NCI-H510A (cell line): ENCODE measurements at regions not wholly inside any gene's neighbourhood (a gene's known extent, or its start where the extent isn't known, plus 50 kb on each side); places are given as distances from the start of the nearest gene placed in this dataset.
"Not testable (repeated sequence)": the region's sequence is repeated elsewhere in the genome, so short reads cannot be mapped to it uniquely, and the experiment has no call there.

Experiments
- DNase-seq: peaks from one replicate; lab custom pipeline; 2025; lab: John Stamatoyannopoulos, UW

DNA sequence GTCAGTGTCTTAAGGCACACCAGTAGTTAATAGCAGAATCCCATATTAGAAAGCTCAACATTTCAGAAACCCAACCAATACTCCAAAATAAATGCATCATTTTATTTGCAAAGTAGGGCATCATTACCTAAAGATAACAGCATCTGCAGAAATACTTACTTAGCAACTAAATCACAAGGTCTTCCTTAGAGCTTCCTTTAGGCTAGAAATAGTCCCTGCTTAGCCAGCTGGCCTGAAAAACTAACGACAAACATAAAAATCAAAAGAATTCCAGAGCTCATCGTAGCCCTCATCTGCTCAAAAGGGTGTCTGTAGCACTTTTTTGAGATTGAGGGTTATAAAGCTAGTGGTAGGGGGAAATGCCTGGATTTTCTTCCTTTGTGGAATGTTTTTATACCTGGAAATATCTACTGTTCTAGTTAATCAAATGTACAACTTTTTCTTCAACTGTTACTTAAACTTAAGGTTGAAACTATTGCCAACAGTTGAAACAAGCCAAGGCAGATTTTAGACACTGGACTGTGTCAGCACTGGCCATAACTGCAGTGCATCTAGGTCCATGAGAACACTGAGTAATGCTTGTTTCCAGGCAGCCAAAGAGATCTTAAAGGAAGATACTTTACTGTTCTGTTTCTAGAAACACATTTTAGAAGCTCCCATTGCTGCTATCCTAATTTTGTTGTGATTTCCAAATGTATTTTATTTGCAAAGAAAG lies 129.4 kb upstream of the RASA1 start:
- DNase-seq: no peak

DNA sequence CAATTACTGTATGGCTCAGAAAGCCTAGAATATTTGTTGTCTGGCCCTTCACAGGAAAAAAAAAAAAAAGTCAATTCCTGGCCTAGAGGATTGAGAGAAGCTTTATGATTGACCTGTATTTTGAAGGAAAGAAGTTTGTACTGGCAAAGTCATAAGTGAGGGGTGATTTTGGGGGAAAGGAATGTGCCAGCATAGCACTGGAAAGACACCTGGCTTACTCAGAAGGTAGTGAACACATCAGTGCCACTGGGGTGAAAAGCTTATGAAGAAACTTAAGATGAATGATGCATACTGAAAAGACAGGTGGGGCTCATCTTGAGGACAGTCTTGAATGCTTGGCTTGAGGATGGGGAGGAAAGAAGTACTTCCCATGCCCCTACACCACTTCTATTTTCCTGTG lies 127.9 kb upstream of the RASA1 start:
- no peak for DNase-seq

DNA sequence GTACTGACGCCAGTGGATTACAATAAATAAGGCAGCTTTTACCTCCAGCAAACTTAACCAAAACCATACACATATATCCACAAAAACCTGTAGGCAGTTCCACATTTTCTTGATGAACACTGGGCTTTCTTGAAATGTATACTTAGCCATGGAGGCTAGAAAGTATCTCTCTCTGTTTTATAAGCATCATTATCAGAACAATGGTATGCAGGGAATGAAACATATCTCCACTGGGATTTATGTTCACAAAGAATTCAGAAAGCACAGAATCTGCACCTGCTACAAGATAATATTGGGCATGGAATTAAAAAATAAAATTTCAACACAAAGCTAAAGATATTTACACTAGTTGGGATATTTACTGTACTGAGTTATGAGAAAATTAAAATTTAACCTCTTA lies 126.1 kb upstream of the RASA1 start:
- DNase-seq: no peak

DNA sequence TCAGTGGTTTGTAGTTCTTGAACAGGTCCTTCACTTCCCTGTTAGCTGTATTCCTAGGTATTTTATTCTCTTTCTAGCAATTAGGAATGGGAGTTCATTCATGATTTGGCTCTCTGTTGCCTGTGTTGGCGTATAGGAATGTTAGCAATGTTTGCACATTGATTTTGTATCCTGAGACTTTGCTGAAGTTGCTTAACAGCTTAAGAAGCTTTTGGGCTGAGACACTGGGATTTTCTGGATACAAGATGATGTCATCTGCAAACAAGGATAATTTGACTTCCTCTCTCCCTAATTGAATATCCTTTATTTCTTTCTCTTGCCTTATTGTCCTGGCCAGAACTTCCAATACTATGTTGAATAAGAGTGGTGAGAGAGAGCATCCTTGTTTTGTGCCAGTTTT lies 121.8 kb upstream of the RASA1 start:
- not testable (repeated sequence) for DNase-seq

DNA sequence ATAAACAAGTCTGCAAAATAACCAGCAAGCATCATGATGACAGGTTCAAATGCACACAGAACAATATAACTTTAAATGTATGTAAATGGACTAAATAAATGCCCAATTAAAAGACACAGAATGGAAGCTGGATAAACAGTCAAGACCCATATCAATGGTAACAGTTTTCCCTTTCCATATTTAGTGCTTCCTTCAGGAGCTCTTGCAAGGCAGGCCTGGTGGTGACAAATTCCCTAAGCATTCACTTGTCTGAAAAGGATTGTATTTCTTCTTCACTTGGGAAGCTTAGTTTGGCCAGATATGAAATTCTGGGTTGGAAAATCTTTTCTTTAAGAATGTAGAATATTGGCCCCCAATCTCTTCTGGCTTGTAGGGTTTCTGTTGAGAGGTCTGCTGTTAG lies 120.2 kb upstream of the RASA1 start:
- no peak for DNase-seq

DNA sequence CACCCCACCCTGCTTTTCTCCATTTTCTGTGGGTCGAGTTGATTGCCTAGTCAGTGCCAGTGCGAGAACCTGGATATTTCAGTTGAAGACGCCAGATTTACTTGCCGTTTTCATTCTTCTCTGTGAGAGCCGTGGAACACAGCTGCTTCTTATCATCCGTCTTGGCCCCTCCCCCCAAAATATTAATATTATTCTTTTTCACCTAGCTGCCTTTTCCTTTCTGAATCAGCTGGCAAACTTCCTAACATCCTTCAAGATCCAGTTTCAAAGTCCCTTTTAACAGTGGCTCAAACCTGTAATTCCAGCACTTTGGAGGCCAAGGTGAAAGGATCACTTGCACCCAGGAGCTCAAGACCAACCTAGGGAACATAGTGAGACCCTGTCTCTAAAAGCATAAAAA lies 117.1 kb upstream of the RASA1 start:
- no peak for DNase-seq

DNA sequence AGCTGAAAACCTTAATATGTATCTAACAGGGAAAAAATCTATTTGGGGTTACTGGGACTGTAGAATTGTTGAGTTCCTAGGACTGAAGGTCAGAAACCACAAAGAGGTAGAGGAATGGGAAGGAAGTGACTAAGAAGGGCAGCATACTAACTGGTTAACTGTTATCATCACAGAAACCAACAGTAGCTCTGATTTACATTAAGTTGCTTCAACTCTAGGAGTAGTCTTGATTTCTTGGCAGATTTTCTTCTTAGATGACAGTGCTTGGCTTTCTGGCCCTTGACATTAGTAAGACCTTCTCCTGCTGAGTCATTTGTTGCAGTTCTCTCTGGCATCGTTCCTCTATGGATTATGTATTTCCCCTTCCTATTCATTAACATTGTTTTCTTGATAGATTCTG lies 116.1 kb upstream of the RASA1 start:
- no peak for DNase-seq

DNA sequence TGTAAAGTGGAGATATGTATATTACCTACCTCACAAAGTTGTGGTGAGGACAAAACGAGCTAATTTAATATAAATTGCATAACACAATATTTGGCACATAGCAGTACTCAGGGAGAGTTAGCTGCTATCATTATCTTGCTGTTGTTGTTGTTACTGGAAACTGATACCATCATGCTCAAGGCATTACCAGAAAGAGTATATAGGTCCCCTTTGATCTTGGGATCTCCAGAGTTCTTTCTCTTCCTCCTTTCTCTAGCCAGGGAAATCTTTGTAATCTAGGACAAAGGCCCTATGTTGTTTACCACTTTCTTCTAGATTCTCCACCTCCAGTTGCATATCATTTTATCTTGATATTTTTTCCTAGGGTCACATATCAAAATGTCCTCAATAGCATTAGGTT lies 114.8 kb upstream of the RASA1 start:
- DNase-seq: no peak

DNA sequence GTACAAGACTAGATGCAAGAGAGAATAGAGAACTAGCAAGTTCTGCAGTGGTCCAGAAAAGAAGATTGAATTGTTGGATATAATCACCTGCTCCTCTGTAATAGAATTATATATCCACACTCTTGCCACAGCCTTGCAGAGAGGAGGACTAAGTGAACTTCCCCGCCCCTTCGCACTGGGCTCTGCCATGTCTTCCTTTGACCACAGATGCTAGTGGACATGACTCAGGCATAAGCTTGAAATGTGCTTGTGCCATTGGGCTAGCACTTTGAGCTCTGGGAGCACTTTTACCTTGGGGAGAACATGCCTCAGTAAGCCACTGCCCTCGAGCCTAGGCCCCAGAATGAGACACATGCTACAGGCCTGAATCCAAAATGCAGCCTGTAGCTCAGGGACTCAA lies 113.5 kb upstream of the RASA1 start:
- no peak for DNase-seq

DNA sequence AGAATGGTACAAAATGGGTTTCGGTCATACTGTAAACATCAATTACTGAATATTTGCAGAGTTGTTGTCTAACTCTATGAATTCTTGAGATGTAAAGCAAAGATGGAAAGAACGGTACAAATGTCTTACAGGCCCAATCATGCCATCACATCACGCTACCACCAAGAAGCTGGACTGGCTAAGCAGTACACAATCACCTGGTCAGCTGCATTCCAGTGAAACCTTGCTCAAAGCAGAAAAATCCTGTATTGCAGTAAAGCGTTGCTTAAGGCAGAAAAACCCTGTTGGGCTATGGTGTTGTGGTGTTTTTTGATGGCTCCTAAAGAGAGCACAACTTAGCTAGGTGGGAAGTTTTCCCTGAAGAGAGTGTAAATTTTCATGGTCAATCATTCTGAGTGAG lies 112.6 kb upstream of the RASA1 start:
- DNase-seq: no peak

DNA sequence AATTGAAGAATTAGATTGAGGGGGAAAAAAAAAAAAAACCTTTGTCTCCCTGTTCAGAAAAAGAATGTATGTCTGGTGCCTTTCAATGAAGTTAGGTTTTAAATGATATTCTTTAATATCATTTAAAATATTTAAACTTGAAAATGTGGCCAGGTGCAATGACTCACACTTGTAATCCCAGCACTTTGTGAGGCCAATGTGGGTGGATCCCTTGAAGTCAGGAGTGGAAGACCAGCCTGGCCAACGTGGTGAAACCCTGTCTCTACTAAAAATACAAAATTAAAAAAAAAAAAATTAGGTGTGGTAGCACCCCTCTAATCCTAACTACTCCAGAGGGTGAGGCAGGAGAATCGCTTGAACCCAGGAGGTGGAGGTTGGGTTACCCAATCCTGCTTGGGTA lies 111.1 kb upstream of the RASA1 start:
- DNase-seq: no peak

DNA sequence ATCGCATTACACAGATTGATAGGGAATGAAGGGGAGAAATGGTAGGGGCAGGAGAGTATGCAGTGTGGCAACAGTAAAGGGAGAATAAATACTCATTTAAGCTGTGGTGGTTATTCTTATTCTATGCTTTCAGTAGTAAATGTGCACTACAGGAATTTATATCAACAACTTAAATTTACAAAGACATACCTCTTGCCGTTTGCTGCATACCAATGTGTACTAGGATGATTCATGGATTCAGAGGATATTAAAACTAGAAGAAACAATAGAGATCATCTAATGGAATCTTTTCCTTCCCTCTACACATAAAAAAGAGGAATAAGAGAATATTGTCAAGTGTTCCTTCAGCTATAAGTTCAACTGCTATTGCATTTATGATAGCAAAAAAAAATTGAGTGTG lies 103.3 kb upstream of the RASA1 start:
- DNase-seq: no peak

DNA sequence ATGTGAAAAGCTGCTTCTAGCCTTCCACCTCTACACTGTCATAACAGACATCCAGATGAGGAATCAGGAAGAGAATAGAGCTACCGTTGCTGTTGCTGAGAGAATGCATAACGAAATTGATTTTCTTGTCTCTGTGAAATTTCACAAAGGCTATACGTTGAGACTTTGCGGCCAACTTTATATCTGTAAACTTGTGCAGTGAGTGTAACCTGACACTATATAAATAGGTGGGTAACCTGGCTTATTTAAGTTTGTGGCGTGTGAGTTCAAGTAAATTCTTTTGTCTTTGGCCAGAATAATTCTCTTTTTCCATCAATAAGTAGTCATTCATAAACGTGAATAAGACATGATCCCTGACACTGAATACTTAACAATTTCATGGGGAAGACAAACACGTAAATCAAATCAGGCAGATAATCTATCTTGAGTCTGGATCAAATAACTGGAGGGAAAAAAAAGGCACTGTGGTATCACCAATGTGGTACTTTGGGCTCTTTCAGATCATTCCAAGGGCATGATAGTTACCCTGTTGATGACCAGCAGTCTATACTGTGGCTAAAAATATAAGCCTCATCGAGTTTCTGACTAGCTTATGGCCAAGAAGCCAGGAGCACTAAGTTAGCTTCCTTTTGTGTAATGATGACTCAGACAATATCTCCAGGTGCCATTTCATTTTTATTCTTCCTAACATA lies 98.2 kb upstream of the RASA1 start:
- DNase-seq: no peak

DNA sequence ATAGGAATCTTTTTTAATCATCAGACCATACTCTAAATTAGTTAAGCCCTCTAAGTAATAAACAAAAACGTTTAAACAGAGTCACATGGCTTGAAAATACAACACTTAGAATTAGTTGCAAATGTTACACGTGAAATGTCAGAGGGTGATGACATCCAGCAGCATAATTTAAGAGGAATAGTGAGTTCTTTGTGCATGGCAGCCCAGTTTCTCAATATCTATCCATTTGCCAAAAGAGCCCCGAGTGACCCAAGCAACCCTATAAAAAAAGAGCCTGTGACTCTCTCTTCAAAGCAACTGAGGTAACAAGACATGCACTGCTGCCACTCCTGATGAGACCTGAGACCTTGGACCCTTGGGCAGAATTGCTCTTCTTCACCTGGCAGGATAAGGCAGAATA lies 96.9 kb upstream of the RASA1 start:
- no peak for DNase-seq

DNA sequence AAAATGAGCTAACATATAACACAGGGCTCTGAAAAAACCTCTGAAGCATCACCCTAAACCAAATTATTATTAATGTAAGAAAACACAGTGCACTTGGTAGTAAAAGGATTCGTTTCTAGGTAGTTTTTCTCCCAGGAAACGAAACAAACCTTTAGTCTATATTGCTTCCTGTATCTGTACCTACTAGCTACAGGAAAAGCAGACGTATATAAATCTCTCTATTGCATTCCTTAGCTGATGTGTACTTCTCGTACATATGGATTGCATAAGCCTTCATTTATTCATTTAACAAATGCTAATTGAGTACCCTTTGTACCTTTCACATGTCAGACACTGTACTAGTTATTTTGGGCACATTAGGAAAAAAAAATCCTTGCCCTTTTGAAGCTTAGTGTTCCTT lies 85.0 kb upstream of the RASA1 start:
- no peak for DNase-seq

DNA sequence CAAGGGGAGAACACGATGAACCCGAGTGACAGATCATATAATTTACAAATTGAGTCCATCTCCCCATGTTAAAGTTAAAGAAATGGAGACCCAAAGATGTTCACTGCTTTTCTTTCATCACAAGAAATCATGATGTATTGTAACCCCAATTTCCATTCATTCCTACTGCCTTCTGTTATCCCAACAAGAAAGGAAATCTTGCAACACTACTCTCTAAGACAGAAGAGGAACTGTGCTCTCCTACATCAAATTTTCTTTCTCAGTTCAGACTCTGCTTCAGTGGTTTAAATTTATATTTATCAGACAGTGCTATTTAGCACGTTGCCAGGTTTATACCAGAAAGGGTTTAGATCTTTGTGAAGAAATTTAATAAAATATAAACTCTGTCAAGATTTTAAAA lies 83.8 kb upstream of the RASA1 start:
- DNase-seq: no peak

DNA sequence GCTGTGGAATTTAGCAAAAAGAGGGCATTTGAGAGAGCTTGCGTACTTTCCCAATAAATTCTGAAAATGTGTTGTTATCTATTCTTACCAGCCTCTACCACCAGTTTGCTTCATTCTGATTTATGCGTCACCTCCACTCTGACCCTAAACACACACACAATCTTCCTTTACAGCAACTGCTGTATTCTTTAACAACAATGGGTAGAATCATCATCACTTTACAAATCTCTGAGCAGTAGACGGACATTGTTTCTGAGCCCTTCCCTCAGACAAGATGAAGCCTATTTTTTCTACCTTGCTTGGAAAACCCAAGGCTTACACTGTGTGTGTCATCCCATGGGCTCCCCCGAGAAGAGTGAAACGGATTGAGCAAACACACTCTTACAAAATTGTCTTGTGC lies 83.1 kb upstream of the RASA1 start:
- no peak for DNase-seq

DNA sequence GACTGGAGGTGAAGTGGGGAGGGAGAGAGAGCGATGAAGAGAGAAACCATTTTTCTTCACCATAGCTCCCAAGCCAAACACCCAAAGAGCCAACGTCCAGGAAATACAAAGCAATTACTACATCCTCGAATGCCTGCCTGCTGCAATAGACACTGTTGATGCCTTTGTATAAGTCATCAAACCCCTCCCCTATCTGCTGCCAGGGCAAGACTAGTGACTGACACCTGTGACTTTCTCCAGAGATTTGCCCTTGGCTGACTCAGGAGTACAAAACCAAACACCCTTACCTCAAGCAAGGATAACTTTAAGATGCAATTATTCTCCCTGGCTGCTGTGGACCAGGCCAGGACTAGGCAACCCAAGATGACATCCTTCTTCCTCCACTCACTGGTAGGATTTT lies 81.8 kb upstream of the RASA1 start:
- DNase-seq: no peak

DNA sequence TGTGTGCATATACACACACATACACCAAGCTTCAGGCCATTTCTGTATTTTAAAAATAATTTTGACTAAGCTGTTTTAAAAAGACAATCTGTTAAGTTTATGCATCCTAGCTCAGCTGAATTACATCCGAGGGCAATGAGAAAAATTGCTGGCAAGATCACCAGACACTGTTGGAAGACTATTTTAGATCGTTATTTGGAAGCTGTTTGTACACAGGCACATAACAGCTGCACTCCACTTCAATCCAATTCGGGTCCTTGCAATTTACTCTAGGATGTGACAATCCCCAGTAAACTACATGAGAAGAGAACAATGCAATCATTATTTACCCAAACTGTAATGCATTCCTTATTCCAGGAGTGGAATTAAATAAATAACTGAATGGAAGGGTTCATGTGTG lies 79.3 kb upstream of the RASA1 start:
- no peak for DNase-seq

DNA sequence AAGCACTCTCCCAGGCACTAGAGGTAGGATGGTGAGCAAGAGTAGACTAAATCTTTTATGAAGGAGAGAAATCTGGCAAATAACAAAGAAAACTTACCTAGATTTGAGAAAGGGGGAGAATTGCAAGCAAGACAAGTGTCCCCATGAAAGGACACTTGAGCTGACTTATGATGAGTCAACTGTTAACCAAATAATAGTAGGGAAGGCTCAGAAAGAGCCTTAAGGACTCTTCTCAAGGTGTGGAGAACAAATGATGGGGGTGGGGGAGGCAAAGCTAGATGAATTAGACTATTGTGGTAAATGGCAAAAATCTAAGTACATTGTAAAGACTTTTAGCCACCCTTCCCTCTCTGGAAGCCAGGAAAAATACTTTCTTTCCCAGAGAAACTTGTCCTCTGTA lies 77.6 kb upstream of the RASA1 start:
- DNase-seq: no peak

DNA sequence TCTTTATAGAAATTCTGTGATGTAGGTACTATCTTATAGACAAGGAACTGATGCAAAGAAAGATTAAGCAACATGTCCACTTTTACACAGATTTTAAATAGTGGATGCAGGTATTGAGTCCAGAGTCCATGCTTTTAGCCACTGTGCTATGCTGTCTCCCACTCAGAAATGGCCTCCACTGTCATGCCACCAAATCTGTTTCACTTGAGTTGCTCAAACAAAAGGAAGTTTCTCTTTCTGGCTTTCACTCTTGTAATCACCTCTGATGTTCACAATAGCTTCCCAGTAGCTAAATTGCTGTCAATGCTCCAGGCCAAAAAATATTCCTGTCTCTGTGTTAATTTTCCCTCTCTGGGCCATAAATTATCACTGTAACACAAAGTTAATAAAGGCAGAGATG lies 77.0 kb upstream of the RASA1 start:
- DNase-seq: no peak

DNA sequence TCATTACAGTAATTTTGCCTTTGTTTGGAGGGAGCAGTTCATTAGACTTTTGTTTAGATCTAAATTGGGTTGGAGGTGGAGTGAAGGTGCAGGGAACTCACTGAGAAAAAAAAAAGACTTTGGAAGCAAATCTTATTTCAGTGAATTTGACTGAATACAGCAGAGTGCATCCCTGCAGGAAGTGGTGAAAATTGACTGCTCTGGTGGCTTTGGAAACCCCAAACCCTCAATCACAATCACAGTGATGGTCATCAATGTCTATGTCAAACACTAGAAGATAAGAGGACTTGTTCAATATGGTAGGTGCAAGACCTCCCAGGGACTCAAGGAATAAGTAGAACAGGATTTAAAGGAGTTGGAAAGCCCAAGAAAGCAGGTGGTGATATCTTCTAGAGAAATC lies 76.0 kb upstream of the RASA1 start:
- DNase-seq: no peak

DNA sequence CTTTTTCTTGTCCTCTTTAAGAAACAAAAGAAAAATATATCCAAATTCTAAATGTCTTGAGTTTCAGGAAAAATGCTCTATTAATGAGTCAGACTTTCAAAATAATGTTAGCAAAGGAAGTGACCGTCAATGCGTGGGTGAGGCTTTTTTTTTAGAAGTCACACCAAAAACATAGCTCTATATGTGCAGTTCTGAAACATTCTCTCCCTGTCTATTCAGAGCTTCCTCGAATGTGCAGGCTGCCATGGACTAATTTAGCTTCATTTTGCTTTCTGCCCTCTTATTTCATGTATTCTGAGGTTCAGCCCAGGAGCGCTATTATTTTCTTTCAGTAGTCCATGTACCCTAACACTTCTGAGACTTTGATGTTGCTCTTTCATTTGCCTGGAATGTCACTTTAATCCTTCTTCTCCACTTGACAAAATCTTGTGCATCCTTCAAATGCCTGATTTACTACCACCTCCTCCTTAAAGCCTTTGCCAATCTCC lies 72.5 kb upstream of the RASA1 start:
- DNase-seq: no peak

DNA sequence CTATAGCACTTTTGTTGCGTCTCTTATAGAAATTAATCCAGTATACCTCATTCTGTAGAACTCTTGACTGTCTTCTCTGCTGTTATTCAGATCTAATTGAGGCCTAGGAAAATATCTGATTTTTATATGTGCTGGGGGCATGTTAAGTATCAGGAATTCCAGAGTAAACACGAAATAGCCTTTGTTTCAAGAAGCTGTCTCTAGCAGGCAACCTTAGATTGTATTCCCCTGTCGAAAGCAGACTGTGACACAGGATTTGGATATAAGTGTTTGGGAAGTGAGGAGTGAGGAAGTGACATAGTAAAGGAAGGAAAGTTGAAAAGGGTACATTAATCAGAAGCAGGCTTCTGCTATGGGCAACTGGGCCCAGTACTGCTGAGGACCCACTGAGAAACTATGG lies 72.1 kb upstream of the RASA1 start:
- no peak for DNase-seq
